WTC11 (cell line): ENCODE measurements at regions not wholly inside any gene's neighbourhood (a gene's known extent, or its start where the extent isn't known, plus 50 kb on each side); places are given as distances from the start of the nearest gene placed in this dataset.

Experiments used
- CTCF ChIP-seq: fragments of 200-600 bp; IDR thresholded peaks from 2 replicates; pipeline ENCODE4 v1.8.0; 2022; ENCODE audit warnings: antibody characterized with exemption
- FOXK1 ChIP-seq: sonication (generic); formaldehyde crosslinking; IDR thresholded peaks from 2 replicates; pipeline ENCODE4 v1.8.0; 2022; ENCODE audit warnings: mild to moderate bottlenecking, moderate library complexity, missing genetic modification reagents
- MYBL2 ChIP-seq: sonication (generic); formaldehyde crosslinking; IDR thresholded peaks from 2 replicates; pipeline ENCODE4 v1.8.1; 2023; ENCODE audit warnings: mild to moderate bottlenecking, moderate library complexity, missing genetic modification reagents
- SP1 ChIP-seq: sonication (generic); formaldehyde crosslinking; conservative IDR thresholded peaks from 2 replicates; pipeline ENCODE4 v1.8.1; 2022; ENCODE audit warnings: missing genetic modification reagents
- TP53 ChIP-seq: sonication (generic); formaldehyde crosslinking; IDR thresholded peaks from 2 replicates; pipeline ENCODE4 v1.8.1; 2023; ENCODE audit warnings: mild to moderate bottlenecking, missing genetic modification reagents
- TF ChIP-seq, protein P1 (sequence below): sonication (generic); formaldehyde crosslinking; IDR thresholded peaks from 2 replicates; pipeline ENCODE4 v1.8.1; 2023; ENCODE audit warnings: mild to moderate bottlenecking, moderate library complexity, missing genetic modification reagents

DNA sequence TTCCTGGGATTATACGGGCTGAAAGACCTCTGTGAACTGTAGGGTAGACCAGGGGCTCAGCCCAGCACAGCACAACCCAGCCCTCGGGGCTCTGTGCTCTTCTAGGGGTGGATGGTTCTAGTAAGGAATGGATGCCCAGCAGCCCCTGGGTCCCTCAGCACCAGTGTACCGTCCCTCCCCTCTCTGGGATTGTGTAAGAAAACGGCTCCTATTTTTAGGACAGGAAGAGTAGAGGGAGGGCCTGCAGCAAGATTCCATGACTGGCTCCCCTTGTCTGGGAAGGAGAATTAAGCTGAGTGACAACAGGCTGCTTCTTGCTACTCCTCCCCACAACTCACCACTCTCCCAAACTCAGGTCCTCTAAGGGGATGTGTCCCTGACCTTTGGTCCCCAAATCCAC, 270.8 kb upstream of the TOPAZ1 start:
- TF ChIP-seq MYBL2 (CRISPR knock-in tag), result no peak
- TF ChIP-seq TP53, result no peak
- TF ChIP-seq CTCF, result no peak
- no peak for TF ChIP-seq SP1 (CRISPR knock-in tag)
- TF ChIP-seq, protein P1, sequence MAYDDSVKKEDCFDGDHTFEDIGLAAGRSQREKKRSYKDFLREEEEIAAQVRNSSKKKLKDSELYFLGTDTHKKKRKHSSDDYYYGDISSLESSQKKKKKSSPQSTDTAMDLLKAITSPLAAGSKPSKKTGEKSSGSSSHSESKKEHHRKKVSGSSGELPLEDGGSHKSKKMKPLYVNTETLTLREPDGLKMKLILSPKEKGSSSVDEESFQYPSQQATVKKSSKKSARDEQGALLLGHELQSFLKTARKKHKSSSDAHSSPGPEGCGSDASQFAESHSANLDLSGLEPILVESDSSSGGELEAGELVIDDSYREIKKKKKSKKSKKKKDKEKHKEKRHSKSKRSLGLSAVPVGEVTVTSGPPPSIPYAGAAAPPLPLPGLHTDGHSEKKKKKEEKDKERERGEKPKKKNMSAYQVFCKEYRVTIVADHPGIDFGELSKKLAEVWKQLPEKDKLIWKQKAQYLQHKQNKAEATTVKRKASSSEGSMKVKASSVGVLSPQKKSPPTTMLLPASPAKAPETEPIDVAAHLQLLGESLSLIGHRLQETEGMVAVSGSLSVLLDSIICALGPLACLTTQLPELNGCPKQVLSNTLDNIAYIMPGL, result no peak
- TF ChIP-seq FOXK1, result no peak
